Common myeloid progenitor, CD34-positive (primary cell): ENCODE measurements at regions not wholly inside any gene's neighbourhood (a gene's known extent, or its start where the extent isn't known, plus 50 kb on each side); places are given as distances from the start of the nearest gene placed in this dataset.
"Not testable (repeated sequence)": the region's sequence is repeated elsewhere in the genome, so short reads cannot be mapped to it uniquely, and the experiment has no call there.

Experiments used
- CTCF ChIA-PET: fragments of 350-600 bp; sonication (Branson Sonifier 250); formaldehyde crosslinking; loops from one replicate; lab custom pipeline; 2021; ENCODE audit warnings: antibody characterized with exemption; lab: Charles Lee
- POLR2A ChIA-PET: fragments of 350-600 bp; sonication (Branson Sonifier 250); formaldehyde crosslinking; loops from one replicate; lab custom pipeline; 2021; ENCODE audit warnings: antibody characterized with exemption; lab: Charles Lee
- DNase-seq, 3 donors: peaks; one replicate each; pipeline versions ENCODE4 v3.0.0 to v3.0.0-alpha.2; 2013
- H3K27ac ChIP-seq, 2 experiments: 1 replicate in 1 of 2; 2 replicates in 1 of 2; pipeline ENCODE4 v1.7.0; 2013; ENCODE audit warnings: inconsistent platforms in 2 of 2, low read length in 2 of 2, mild to moderate bottlenecking in 2 of 2, low read depth in 1 of 2, moderate library complexity in 1 of 2; ENCODE audit not compliant: severe bottlenecking in 2 of 2, insufficient read depth in 1 of 2, poor library complexity in 1 of 2
- H3K27me3 ChIP-seq, 5 experiments: replicated peaks in 2 of 5; 1 replicate in 3 of 5; 2 replicates in 2 of 5; pipeline versions ENCODE4 v1.6.1 to v1.7.0; 2013; ENCODE audit warnings: low read length in 4 of 5, mild to moderate bottlenecking in 2 of 5, moderate library complexity in 2 of 5, inconsistent platforms in 1 of 5; ENCODE audit not compliant: insufficient read depth in 5 of 5, control insufficient read depth in 4 of 5
- H3K36me3 ChIP-seq, 4 experiments: 1 replicate in 2 of 4; 2 replicates in 2 of 4; pipeline versions ENCODE4 v1.6.1 to v1.7.0; 2013; ENCODE audit warnings: low read length in 3 of 4, control low read depth in 1 of 4, mild to moderate bottlenecking in 1 of 4; ENCODE audit not compliant: control insufficient read depth in 4 of 4, insufficient read depth in 4 of 4
- H3K4me1 ChIP-seq, 4 experiments: 1 replicate in 3 of 4; 2 replicates in 1 of 4; pipeline versions ENCODE4 v1.6.1 to v1.7.1; 2013; ENCODE audit warnings: low read length in 3 of 4, mild to moderate bottlenecking in 3 of 4, control low read depth in 1 of 4, inconsistent platforms in 1 of 4, moderate library complexity in 1 of 4; ENCODE audit not compliant: control insufficient read depth in 4 of 4, insufficient read depth in 4 of 4; ENCODE audit errors: control extremely low read depth in 1 of 4
- H3K4me3 ChIP-seq, 7 experiments: 1 replicate in 4 of 7; 2 replicates in 3 of 7; pipeline versions ENCODE4 v1.5.1 to v1.7.0; 2013; ENCODE audit warnings: mild to moderate bottlenecking in 7 of 7, low read length in 6 of 7, moderate library complexity in 6 of 7, inconsistent platforms in 2 of 7, low read depth in 2 of 7, control low read depth in 1 of 7; ENCODE audit not compliant: insufficient read depth in 4 of 7, control insufficient read depth in 1 of 7; ENCODE audit errors: extremely low read depth in 1 of 7
- H3K9me3 ChIP-seq, 5 experiments: 1 replicate in 4 of 5; 2 replicates in 1 of 5; pipeline versions ENCODE4 v1.6.1 to v1.7.1; 2013; ENCODE audit warnings: low read length in 4 of 5, mild to moderate bottlenecking in 2 of 5, inconsistent platforms in 1 of 5, low read depth in 1 of 5, moderate library complexity in 1 of 5; ENCODE audit not compliant: control insufficient read depth in 4 of 5, insufficient read depth in 2 of 5; ENCODE audit errors: control extremely low read depth in 1 of 5
- WGBS: methylation state at CpG from one replicate; pipeline ENCODE4 v1.1.5; 2013; ENCODE audit not compliant: insufficient coverage; 5-methylcytosine and 5-hydroxymethylcytosine counted together

DNA sequence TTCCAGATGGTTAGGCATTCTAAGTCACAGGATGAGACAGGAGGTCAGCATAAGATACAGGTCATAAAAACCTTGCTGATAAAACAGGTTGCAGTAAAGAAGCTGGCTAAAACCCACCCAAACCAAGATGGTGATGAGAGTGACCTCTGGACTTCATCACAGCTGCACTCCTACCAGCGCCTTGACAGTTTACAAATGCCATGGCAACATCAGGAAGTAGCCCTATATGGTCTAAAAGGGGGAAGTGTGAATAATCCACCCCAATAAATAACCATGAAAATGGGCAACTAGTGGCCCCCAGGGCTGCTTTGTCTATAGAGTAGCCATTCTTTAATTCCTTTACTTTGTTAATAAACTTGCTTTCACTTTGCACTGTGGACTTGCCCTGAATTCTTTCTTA, 1448.4 kb downstream of the KCNT2 start:
- CTCF ChIA-PET, H3K9me3 ChIP-seq, H3K27ac ChIP-seq, H3K36me3 ChIP-seq, H3K27me3 ChIP-seq, POLR2A ChIA-PET, H3K4me3 ChIP-seq, H3K4me1 ChIP-seq, DNase-seq: not testable (repeated sequence)
- no CpG with 5 or more reads among the region's 1 CpG for WGBS

DNA sequence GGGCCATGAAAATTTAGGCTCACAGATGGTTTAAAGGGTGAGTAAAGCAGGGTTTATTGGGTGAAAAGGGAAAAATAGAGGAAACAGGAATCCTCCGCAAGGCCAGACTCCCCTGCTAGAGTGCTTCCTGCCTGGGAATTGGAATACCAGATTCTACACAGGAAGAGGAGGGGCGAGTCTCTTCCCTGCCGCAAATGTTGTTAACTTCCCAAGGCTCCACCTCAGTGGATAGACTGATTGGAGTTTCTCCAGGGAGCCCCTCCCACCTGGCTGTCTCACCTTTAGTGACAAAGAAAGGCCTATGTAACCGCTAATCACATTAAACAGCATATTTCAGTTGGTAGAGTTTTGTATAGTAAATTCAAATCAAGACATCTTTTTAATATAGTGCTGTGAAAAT, 1450.1 kb downstream of the KCNT2 start:
- Histone ChIP-seq H3K27ac (no peak overlapping the region), H3K4me1 (no peaks in the 10 kb centered on the region), H3K4me3 (no peak overlapping the region), H3K27me3 (no peaks in the 10 kb centered on the region), H3K36me3 (no peaks in the 10 kb centered on the region), H3K9me3 (no peaks in the 10 kb centered on the region)
- ChIA-PET CTCF (no interaction called here), POLR2A (no interaction called here)
- no peak for DNase-seq
- 100% methylated on average over 2 of the region's 4 CpGs for WGBS

DNA sequence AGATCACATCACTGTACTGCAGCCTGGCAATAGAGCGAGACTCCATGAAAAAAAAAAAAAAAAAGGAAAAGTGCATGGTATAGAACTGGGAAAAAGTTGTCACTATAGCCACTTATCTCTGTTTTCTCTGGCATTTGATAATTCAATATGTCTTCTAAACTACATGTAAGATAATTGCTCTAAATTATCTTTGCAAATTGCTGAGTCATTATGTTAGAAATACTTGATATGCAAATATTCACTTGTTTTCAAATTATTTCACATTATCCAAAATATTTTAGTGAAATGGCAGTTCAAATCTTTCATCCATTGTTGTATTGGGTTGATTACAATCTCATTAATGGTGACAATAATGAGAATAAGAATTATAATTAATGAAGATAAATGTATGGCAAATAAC, 1455.1 kb downstream of the KCNT2 start:
- Histone ChIP-seq H3K4me1 (no peaks in the 10 kb centered on the region), H3K4me3 (no peak overlapping the region), H3K27me3 (no peaks in the 10 kb centered on the region), H3K9me3 (no peaks in the 10 kb centered on the region), H3K27ac (no peak overlapping the region), H3K36me3 (no peaks in the 10 kb centered on the region)
- POLR2A ChIA-PET, result no interaction called here
- CTCF ChIA-PET, result no interaction called here
- DNase-seq, result no peak
- WGBS, result no CpG with 5 or more reads among the region's 1 CpG

DNA sequence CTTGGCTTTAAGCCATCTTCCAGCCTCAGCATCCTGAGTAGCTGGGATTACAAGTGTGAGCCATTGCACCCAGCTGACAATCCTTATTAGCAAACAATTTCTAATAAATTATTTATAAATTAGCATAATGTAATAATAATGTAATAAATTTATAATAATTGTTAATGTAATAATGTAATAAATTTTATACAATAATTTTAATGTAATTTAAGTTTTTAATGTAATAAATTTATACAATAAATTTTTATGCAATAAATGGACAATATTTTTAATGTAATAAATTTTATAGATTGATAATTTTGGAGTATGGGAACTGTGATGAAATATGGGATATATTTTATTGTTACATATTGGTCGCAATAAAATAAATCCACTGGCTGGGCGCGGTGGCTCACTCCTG, 1457.5 kb downstream of the KCNT2 start:
- H3K4me3 ChIP-seq, result no peak overlapping the region
- POLR2A ChIA-PET, result no interaction called here
- DNase-seq, result no peak
- no peaks in the 10 kb centered on the region for H3K27me3 ChIP-seq
- H3K9me3 ChIP-seq, result no peaks in the 10 kb centered on the region
- no peak overlapping the region for H3K27ac ChIP-seq
- CTCF ChIA-PET, result no interaction called here
- WGBS, result 93% methylated on average over 3 of the region's 3 CpGs
- no peaks in the 10 kb centered on the region for H3K4me1 ChIP-seq
- no peaks in the 10 kb centered on the region for H3K36me3 ChIP-seq

DNA sequence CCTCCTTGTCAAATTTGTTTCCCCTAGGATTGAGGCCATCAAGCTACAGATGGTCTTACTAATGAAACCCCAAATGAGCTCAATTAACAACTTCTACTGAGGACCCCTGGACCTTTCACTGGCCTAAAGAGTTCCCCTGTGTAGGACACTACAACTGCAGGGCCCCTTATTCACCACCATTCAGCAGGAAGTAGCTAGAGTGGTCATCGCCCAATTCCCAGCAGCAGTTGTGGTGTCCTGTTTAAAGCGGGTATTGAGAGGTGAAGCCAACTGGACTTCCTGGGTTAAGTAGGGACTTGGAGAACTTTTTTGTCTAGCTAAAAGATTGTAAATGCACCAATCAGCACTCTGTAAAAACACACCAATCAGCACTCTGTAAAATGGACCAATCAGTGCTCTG, 1466.9 kb downstream of the KCNT2 start:
- Histone ChIP-seq H3K4me3 (no peak overlapping the region), H3K27ac (no peak overlapping the region), H3K9me3 (peaks cover 0 to 11% (median 2%) of the 10 kb centered on the region in 5 experiments), H3K4me1 (no peaks in the 10 kb centered on the region), H3K27me3 (no peaks in the 10 kb centered on the region), H3K36me3 (no peaks in the 10 kb centered on the region)
- WGBS, result no CpG with 5 or more reads among the region's 2 CpGs
- ChIA-PET POLR2A (no interaction called here), CTCF (no interaction called here)
- DNase-seq, result peak in 1 of 3 donors; percentile 2

DNA sequence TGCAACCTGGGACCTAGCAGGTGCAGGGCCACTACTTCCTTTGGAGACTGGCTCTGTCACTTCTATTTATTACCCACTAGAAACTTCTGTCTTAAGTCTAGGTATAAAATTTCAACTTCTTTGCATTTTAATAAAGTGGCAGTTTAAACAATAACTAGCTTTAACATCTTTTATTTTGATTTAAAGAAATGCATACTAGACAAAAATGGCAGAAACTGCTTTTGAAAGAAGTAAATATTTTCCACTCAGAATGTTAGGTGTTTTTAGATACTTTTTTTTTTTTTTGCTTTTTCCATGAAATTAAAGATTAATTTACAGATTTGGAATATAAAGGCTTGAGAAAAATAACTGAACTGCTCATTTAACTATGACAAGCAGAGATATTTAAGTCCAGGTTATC, 1477.6 kb downstream of the KCNT2 start:
- H3K9me3 ChIP-seq, result peaks cover 0 to 1% (median 0%) of the 10 kb centered on the region in 5 experiments
- H3K27me3 ChIP-seq, result no peaks in the 10 kb centered on the region
- H3K36me3 ChIP-seq, result no peaks in the 10 kb centered on the region
- no peak for DNase-seq
- H3K4me1 ChIP-seq, result no peaks in the 10 kb centered on the region
- H3K27ac ChIP-seq, result no peak overlapping the region
- ChIA-PET CTCF (no interaction called here), POLR2A (no interaction called here)
- H3K4me3 ChIP-seq, result no peak overlapping the region

DNA sequence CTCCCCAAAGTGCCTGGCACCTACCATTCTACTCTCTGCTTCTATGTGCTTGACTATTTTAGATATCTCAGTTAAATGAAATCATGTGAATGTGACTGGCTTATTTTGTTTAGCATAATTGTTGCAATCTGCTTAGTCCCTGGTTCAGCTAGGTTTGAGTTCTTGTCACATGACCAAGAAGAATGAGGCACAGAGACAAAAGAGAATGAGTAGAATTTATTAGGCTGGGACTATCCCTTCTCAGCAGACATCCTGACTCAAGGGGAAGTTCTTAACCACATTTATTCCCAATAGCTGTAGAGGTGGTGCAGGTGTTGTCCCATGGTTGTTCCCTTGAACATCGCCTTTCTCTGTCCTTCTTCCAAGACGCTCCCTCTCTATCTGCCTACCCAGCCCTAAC, 1485.7 kb downstream of the KCNT2 start:
- Histone ChIP-seq H3K4me1 (no peaks in the 10 kb centered on the region), H3K27ac (no peak overlapping the region), H3K27me3 (no peaks in the 10 kb centered on the region), H3K4me3 (no peak overlapping the region), H3K36me3 (no peaks in the 10 kb centered on the region), H3K9me3 (no peaks in the 10 kb centered on the region)
- ChIA-PET CTCF (no interaction called here), POLR2A (no interaction called here)
- no peak for DNase-seq
- WGBS, result no CpG with 5 or more reads among the region's 2 CpGs
